Islet of Langerhans (tissue), 1 donor: ENCODE measurements at regions not wholly inside any gene's neighbourhood (a gene's known extent, or its start where the extent isn't known, plus 50 kb on each side); places are given as distances from the start of the nearest gene placed in this dataset.
"Not testable (repeated sequence)": the region's sequence is repeated elsewhere in the genome, so short reads cannot be mapped to it uniquely, and the experiment has no call there.

ENCODE experiments used
- FAIRE-seq: peaks from one replicate; lab custom pipeline; 2011; peaks lifted over from hg19 to GRCh38; lab: Jason Lieb, UNC

DNA sequence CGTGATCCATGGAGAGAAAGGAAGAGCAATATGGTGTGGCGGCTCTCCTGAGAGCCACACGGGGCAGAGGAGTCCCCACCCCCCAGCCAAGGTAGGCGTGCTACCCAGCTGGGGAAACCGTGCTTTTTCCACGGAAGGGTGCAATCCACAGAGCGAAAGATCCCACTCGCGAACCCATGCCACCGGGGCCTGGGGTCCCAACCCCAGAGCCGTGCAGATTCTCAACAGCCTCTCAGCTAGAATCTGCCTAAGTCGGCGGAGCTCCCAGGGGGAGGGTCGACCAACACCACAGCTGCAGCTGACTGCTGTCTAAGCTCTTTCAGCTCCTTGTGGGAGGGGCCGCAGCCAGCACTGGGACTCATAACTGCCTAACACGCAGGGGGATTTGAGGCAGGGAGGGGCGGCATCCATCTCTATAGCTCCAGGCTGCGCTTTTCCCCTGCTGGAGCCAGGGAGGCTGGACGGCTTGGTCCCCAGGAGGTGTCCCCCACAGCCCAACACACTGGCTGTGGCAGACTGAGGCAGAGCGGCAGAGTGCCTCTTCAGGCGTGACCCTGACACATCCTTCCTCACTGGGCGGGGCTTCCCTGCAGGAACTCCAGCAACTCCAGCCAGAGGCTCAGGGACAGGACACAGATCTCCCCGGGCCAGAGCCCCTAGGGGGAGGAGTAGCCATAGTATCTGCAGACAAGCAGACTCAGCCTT lies 107.6 kb upstream of the ZBTB20 start:
- no peak for FAIRE-seq

DNA sequence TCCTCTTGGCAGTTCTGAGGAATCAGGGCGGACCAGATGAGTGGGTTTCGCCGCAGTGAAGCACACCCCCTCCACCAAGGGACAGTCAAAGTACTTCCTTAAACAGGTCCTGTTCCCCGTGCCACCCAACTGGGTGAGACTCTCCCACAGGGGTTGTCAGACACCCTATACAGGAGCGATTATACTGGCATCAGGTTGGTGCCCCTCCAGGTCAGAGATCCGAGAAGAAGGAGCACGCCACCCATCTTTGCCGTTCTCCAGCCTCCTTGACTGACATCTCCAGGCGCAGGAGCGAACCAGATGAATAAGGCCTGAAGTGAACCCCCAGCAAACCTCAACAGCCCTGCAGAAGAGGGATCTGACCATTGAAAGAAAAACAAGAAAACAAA lies 108.1 kb upstream of the ZBTB20 start:
- FAIRE-seq = no peak

DNA sequence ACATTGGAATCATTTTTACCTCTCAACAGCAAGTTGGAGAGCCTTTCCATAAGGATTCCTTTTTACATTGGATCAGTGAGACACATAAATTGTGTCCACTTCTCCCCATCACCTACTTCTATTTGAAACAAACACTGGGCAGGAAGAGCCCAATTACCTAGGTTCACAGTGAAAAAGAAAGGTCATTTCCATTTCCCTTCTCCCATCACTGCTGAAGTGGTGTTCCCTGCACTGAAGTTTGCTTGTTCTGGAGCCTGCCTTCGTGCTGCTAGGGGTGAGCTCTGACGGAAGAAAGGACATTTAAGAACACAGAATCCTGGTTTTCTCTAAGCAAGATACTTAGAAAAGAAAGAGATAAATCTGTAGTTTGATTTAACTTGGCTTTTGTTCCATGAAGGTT lies 123.8 kb upstream of the ZBTB20 start:
- no peak for FAIRE-seq

DNA sequence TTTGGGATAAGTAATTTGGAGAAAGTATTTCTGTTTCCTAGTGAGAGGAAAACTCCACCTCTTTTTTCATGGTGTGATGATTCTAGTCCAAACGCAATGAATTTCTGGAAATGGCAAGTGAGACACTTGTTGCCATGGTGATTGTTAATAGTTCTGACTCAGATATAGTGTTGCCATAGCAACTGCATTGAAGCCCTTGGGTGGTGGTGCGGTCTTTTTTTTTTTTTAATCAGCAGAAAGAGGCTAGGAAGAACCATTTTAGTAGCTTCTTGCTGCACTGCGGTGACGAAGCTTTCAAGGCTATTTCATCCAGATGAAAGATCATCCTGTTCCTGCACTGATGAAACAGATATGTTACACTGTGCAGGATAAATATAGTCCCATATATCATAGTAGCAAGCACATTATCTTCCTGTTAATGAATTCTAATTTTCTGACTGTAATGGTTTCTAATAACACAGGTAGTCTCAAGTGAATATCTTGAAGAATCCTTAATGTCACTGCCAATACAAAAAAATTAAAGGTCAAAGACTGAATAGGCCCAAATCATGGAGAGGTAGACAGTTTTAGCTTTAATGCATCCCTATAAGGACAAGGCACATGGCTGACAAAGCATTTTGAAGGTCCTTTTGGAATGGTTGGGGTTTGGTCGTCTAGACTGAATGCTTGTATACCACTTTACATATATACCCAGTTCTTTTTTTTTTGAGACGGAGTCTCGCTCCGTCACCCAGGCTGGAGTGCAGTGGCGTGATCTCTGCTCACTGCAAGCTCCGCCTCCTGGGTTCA lies 125.1 kb upstream of the ZBTB20 start:
- FAIRE-seq = peak; percentile 99

DNA sequence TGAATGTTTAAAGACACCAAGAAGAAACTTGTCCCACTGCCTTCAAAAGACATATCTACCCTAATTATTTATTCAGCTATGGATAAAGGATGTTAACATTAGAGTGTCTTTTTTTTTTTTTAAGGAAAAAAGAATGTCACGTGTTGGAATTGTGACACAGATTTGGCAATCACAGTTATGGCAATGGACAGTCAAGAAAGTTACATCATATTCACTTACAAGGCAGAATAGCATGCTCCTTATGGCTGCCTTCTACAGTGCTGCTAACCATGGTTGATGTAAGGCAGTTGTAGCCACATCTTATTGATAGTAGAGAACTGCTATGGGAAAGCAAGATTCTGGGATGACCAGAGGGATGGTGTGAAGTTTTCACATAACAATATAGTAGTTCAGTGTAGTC lies 128.8 kb upstream of the ZBTB20 start:
- no peak for FAIRE-seq

DNA sequence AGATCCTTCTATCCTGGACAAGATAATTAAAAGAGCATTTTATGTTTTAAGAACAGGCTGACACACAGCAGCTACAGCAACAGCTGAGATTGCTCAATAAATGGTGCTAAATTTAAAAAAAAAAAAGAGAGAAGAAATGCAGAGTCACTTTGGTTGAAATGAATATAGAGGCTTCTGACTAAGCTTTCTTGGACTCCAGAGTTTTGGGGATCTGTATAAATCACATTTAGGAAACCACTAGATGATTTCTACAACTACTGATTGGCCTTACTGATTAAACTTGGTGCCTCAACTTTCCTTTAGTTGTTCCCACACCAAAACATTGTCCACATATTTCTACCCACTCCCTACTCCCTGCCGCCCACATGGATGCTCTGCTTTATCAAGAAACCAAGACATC lies 132.9 kb upstream of the ZBTB20 start:
- no peak for FAIRE-seq

DNA sequence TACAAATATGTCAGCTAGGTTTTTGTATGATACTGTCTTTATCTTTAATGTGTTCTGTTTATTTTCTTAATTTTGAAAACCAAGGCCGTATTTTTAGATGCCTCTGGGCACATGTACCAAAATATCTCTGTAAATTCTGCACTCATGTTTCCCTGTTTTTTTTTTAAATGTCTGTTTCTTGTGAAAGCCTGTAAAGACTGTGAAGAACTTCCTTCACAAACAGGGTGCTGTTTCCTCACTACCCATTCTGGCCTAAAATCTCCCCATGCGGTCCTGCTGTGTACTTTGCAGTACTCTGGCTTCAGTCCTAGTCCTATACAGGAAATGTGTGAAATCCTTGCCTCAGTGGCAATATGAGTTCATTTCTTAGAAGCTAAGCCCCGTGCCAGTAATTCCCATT lies 133.4 kb upstream of the ZBTB20 start:
- FAIRE-seq = no peak

DNA sequence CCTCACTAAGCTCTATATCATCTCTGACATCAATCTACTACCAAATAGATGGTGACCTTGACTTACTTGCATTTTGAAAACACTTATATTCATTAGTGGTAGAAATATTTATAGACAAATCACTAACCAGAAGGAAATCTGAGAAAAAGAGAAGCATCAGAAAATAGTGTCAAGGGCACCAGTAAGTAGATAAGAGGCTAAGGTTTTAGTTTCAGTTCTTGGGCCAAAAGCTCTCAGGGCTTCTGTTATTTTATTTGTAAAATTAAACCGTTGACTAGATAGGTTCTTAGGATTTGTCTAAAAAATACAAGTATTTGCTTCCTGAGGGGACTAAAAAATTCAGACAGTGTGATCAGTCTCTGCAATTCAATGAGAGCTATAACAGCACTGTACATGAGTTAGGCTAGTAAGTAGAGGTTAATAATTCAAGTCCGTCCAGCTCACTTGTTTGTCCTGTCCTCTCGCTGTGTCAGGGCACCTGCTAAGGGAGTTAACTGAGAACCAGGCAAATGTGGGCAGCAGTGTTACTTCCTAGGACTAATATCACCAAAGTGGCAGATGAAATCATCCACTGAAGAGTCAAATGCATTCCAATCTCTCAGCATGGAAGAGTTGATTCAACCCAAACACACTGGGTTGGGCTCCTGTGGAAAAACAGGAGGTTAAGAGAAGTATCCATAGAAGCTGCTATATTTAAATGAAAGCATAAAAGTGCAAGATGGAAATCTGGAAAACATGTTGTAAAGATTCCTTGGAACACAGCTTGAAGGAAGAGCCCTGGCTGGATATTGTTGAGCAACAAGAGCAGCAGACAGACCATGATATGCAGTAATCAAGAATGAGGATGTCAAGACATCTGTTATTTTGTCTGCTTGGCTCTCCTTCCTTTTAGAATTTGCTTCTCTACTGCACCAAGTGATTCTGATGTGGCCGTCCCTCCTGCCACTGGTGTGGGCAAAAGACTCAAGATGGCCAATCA lies 134.9 kb upstream of the ZBTB20 start:
- no peak for FAIRE-seq

DNA sequence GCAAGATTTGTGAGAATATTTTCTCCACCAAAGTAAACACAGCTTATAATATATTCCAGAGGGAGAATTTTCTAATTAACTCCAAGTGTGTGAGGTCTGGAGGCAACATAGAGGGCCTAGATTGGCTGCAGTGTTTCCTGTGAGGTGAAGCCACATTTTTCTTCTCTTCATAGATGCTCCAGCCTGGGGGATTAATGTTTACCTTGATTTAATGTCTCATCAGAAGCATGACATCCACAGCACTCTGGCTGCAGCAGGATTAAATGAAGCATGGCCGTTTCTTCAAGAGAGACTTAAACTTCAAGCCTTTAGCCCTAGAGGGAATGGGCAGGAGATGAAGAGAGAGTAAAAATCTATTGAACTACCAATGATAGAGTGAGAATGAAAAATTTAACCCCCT lies 137.9 kb upstream of the ZBTB20 start:
- no peak for FAIRE-seq

DNA sequence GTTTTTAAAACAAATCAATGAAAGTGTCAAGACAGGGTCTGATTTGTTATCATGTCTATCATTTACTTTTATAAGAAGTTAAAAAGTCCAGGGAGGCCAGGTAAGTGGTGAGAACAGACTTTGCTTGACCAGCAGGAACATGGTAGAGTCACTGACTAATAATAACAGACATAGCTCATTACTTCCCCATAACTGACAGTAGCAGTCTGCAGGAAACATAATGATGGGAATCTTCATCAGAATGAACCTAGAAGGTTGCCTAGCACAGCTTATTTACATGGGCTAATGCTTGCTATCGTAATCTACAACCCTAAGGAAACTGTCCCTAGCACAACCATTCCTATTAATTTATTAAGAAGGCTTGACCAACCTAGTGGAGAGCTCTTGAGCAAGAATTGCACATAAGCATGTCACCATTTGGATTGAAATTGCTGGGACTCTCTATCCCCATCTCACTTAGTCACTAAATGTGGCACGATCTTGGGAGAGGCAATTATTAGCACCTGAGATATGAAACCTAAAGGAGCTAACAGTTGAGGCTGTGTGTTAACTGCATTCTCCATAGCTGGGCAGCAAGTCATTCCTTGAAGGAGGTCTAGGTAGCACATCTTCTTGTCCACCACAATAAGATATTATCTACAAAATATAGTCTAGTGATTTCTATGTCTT lies 139.6 kb upstream of the ZBTB20 start:
- FAIRE-seq = peak; percentile 100

DNA sequence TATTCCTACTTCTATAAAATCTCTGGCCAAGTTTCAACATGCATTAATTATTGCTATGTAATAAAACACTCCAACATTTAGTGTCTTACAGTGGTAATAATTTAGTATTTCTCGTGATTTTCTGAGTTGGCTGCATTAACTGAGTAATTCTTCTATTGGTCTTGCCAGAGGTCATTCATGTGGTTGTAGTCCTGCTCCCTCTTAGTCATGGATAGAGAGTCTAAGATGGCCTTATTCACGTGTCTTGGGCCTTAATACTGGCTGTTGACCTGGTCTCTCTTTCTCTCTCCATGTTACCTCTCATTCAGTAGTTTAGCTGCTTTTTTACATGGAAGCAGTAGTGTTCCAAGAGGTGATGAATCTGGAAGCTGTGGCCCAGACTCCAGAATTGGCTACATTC lies 140.1 kb upstream of the ZBTB20 start:
- FAIRE-seq = no peak

DNA sequence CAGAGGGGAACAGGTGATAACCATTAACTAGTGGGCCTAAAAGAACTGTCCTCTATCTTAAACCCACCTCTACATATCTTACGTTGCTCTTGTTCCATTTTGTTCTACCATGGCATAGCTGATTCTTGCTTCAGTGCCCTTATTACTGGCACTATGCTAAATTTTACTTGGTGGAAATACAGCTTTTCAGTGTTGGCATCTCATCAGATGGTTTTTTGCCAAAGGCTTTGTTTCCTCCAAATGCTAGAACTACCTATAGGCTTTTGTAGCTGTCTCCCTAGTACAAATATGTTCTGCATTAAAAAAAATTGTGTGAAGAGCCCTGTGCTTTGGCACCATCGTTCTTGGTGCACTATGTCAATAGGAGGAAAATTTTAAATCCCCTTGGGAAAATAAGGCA lies 145.0 kb upstream of the ZBTB20 start:
- FAIRE-seq = no peak

DNA sequence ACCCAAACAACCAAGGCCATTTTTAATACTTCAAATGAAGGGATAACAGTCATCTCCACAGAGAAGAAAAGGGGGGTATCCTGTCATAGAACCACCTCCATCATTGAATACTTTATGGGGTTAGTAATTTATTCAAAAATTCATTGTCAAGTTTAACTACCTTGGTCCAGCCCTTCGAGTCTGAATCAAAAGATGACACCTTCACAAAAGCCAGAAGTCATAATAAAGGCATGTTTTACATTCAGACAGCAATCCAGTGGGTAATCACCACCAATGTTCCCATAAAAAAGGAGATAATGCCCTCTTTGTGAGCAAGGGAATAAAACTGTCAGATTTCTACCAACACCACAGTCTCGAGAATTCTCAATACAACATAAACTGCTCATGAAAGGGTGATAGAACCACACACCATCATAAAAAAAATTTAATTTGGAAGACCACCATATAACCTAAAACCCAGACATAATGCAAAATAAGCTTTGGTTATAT lies 145.6 kb upstream of the ZBTB20 start:
- no peak for FAIRE-seq

DNA sequence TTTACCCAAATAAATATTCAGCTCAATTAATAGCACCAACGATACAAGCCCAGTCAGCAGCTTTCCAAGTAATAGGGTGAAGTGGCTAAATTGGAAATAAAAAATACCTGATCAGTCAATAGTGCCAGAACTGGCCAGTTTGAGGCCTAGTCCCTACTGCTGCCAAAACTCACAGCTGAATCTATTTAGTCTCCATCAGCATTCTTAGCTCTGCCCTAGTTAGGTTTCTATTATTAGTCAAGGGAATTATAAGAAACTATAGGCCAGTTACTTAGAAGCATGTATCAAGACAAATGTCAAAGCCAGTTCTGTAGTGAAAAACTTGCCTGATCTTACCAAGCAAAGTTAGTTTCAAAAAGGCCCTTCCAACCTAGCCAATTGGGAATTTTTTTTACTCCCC lies 146.2 kb upstream of the ZBTB20 start:
- no peak for FAIRE-seq

DNA sequence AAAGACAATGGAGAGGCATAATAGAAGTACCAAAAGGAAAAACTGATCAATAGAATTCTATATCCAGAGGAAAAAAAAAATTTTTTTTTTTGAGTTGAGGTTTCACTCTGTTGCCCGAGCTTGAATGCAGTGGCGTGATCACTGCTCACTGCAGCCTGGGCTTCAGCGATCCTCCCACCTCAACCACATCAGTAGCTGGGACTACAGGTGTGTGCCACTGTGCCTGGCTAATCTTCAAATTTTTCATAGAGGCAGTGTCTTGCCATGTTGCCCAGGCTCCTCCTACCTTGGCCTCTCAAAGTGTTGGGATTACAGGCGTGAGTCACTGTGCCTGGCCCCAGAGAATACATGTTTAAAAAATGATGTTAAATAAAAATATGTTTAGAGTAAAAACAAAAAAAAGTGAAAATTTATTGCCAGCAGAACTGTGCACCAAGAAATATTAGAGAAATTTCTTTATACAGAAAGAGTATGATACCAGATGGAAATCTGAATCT lies 154.3 kb upstream of the ZBTB20 start:
- no peak for FAIRE-seq

DNA sequence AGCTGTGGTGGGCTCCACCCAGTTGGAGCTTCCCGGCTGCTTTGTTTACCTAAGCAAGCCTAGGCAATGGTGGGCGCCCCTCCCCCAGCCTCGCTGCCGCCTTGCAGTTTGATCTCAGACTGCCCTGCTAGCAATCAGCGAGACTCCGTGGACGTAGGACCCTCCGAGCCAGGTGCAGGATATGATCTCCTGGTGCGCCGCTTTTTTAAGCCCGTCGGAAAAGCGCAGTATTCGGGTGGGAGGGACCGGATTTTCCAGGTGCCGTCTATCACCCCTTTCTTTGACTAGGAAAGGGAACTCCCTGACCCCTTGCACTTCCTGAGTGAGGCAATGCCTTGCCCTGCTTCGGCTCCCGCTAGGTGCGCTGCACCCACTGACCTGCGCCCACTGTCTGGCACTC lies 170.9 kb upstream of the ZBTB20 start:
- not testable (repeated sequence) for FAIRE-seq

DNA sequence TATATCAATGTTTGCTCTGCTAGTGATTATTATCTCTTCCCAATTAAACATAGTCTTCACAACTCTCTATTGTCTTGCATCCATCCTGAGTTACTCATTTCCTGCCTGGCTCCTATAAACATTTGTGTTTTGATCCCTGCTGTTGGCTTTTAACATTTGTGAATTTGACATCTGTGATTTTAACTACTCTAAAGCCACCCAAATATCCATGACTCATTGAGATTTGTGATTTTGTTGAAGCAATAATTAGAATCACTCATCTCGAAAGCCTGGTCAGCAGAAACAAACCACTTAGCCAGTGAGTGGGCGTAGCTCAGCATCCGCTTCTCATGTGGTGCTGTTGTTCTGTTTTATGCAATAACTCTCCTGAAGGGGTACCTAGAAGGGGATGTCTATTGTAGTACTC lies 174.3 kb upstream of the ZBTB20 start:
- peak; percentile 97 for FAIRE-seq

DNA sequence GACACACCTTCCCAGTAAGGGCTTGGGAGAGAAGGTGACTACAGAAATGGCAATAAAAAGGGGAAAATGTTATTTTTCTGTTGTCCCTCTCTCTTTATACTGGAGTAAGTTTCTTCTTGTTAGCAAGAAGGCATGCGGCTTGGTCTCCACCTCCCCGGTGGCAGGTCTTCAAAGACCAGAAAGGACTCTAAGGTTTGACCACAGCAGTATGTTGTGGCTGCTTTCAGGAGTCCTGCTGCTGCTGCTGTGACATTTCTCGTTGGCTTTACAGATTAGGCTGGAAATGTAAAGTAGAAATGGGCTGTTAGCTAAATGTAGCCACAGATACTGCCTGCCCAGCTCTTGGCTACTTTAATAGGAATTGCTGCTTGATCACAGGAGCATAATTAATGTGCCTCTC lies 175.8 kb upstream of the ZBTB20 start:
- FAIRE-seq = no peak

DNA sequence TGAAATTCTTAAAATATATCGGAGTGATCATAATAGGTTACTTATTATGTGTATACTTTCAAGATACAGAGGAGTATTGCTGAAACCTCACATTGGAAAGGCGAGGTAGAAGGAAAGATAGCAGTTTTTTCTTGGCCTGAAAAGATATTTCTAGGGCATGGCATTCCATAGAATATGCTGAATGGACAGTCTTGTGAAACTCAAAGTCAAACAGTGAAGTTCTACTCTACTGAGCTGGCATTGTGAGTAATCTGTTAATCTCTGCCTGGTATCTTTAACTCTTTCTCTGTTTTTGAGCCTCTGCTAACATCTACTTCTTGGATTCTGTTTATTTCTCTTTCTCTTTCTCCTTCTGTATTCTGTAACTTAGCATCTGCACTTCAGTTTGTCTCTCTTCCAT lies 176.3 kb upstream of the ZBTB20 start:
- no peak for FAIRE-seq

DNA sequence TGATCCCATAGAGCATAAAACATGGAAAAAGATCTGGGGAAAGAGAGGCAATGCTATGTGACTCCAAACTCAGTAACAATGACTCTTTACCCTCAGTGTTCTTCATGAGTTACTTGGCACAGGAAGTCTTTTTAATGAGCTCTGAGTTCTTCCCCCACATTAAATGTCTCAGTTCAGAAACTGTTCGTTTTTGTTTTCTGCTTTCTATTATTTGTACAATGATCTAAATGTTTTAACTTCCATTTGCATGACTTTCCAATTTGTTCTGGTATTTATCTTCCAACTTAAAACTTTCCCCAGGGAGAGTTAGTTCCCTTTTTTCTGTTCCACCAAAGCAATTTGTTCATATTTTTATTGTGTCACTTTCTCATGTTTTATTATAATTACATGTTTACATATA lies 177.0 kb upstream of the ZBTB20 start:
- no peak for FAIRE-seq

DNA sequence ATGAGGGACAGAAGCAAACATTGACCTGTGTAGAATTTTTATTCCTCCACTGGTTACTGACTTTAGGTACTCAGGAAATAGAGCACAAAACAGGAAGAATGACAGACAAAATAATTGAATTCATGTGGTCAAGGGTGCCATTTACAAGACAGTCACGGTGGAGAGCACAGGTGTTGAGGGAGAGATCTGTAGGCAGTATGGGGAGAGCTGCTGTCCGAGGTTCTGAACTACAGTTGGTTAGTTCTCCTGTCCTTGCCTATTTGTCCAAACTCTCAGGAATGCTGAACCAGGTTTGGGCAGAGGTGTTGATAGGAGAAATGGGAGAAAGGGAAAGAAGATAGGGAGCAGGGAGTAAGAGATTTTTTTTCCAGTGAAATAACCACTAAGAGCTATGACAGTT lies 178.5 kb upstream of the ZBTB20 start:
- no peak for FAIRE-seq

DNA sequence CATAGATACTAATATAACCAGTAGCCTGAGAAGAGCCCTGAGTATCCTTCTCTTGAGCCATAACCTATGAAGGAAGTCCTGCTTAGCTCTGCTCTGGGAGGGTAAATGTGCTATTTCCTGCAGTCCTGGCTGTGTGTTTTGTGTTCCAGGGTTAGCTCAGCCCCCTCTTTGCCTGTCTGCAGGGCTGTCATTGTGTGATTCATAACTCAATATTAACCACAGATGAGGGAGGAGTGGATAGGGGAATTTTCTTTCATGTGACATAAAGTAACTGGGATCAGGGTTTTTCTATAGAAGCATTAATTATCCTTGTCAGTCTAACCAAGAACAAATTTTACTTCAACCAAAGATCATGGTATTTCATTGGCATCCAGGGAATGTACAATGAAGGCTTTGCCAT lies 183.3 kb upstream of the ZBTB20 start:
- no peak for FAIRE-seq
